ENCODE measurements at regions not wholly inside any gene's neighbourhood (a gene's known extent, or its start where the extent isn't known, plus 50 kb on each side); places are given as distances from the start of the nearest gene placed in this dataset.

DNA sequence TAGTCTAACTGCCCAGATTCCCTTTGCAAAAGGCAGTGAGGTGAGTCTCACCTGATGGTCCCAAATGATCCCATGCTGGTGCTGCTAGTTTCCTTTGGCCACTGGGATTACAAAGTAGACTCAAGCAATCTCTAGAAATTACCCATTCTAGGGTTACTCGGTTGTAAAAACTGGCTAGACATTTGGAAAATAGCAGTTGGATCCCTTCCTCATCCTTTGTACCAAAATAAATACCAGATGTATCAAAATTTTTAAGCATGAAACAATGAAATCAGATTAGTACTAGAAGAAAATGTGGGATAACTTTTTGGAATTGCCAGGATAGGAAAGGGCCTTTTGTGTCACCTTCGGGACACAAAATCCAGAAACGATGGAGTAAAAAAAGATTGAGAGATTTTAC lies 112.9 kb upstream of the TOP1 start:
- TF ChIP-seq CEBPB (IDR thresholded peaks at IDR 0.05): no peak
- TF ChIP-seq TEAD4 (IDR thresholded peaks at IDR 0.05): no peak
- TF ChIP-seq MAX (IDR thresholded peaks at IDR 0.05): no peak
- no peak for TF ChIP-seq YY1 (IDR thresholded peaks at IDR 0.05; ENCODE audit: low read depth)
- TF ChIP-seq USF1 (IDR thresholded peaks at IDR 0.05): no peak
- no peak for TF ChIP-seq RAD21 (IDR thresholded peaks at IDR 0.05; ENCODE audit: low read depth)
- TF ChIP-seq FOXM1 (IDR thresholded peaks at IDR 0.05; ENCODE audit: borderline replicate concordance, low read depth): no peak
- no peak for TF ChIP-seq REST (IDR thresholded peaks at IDR 0.05; ENCODE audit: low read depth)
- TF ChIP-seq TCF12 (IDR thresholded peaks at IDR 0.05; ENCODE audit: low read depth): no peak
- TF ChIP-seq CREB1 (IDR thresholded peaks at IDR 0.05; ENCODE audit: low read depth): no peak

GRCh38 chr20:40916276-40916675 lies 112.3 kb upstream of the TOP1 start:
- TF ChIP-seq EP300 (IDR thresholded peaks at IDR 0.05; ENCODE audit: borderline replicate concordance) (no peak), MAX (IDR thresholded peaks at IDR 0.05) (no peak), RAD21 (IDR thresholded peaks at IDR 0.05; ENCODE audit: low read depth) (no peak), NFIC (IDR thresholded peaks at IDR 0.05) (no peak), FOXM1 (IDR thresholded peaks at IDR 0.05; ENCODE audit: borderline replicate concordance, low read depth) (no peak), CEBPB (IDR thresholded peaks at IDR 0.05) (no peak), TCF12 (IDR thresholded peaks at IDR 0.05; ENCODE audit: low read depth) (no peak), CREB1 (IDR thresholded peaks at IDR 0.05; ENCODE audit: low read depth) (no peak), ZBTB7A (IDR thresholded peaks at IDR 0.05; ENCODE audit: low read depth) (no peak), TEAD4 (IDR thresholded peaks at IDR 0.05) (no peak)

DNA sequence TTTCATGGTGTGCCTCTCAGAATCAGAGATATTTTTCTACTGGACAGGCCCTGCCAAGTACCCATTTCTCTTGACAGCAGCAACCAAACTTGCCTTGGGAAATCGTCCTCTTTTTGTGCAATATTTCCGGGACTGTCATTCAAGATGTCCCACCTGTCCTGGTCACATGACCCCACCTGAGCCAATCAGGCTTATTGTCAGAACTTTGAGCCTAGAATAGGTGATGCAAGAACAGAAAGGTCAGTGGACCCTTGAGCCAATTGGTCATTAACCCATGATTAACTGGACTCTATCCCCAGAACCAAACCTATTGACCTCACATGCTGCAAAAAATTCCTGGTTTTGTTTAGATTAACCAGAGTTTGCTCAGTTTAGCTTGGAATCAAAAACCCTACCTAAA lies 108.3 kb upstream of the TOP1 start:
- TF ChIP-seq TAF1 (IDR thresholded peaks at IDR 0.05; ENCODE audit: low read depth) (no peak), CREB1 (IDR thresholded peaks at IDR 0.05; ENCODE audit: low read depth) (no peak), FOXM1 (IDR thresholded peaks at IDR 0.05; ENCODE audit: borderline replicate concordance, low read depth) (no peak), RAD21 (IDR thresholded peaks at IDR 0.05; ENCODE audit: low read depth) (no peak), EP300 (IDR thresholded peaks at IDR 0.05; ENCODE audit: borderline replicate concordance) (no peak), REST (IDR thresholded peaks at IDR 0.05; ENCODE audit: low read depth) (no peak), USF1 (IDR thresholded peaks at IDR 0.05) (peak; percentile 60)

DNA sequence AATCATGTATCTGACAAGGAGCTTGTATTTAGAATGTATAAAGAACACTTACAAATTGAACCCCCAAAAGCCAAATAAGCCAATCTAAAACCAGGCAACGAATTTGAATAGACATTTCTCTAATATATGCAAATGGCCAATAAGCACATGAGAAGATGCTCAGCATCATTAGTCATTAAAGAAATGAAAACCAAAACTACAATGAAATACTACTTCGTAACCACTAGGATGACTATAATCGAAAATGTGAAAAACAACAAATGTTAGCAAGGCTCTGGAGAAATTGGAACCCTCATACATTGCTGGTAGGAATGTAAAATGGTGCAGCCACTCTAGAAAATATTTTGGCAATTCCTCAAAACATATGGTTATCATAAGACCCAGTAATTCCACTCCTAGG lies 105.8 kb upstream of the TOP1 start:
- no peak for TF ChIP-seq MAX (IDR thresholded peaks at IDR 0.05)

DNA sequence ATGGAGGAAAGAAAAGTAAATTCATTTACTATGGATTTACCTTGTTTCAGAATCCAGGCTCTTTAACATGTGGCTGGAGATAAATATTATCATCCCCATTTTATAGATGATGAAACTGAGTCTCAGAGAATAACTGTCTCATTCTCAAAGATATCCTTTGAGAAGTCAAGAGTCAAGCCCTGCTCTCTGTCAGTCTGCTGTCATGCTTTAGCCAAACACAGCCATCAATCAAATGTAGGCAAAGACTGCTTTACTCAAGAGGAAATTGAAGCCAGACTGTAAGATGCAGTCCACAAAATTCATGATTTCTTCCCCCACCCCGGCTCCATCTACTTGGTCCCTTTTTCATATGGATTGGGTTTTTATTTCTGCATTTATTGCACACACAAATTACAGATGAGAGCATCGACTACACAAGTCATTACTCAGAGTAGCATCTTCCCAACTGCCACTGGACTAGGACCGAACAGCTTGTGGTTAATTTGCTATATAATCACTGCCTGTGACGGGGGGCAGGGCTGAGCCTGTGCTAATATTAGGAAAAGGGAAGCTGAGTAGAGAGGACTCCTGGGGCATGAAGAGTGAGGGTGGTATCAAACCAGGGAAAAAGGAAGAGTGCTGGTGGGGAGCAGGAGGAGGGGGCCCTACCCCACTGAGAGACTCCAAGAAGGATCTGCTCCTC lies 102.7 kb upstream of the TOP1 start:
- TF ChIP-seq TCF12 (IDR thresholded peaks at IDR 0.05; ENCODE audit: low read depth) (no peak), RAD21 (IDR thresholded peaks at IDR 0.05; ENCODE audit: low read depth) (no peak), FOXM1 (IDR thresholded peaks at IDR 0.05; ENCODE audit: borderline replicate concordance, low read depth) (no peak), EP300 (IDR thresholded peaks at IDR 0.05; ENCODE audit: borderline replicate concordance) (no peak), USF1 (IDR thresholded peaks at IDR 0.05) (no peak)

- TF ChIP-seq ZBTB7A (IDR thresholded peaks at IDR 0.05; ENCODE audit: low read depth): no peak
- no peak for TF ChIP-seq CREB1 (IDR thresholded peaks at IDR 0.05; ENCODE audit: low read depth)
- TF ChIP-seq TAF1 (IDR thresholded peaks at IDR 0.05; ENCODE audit: low read depth): no peak
These were observed 101.7 kb upstream of the TOP1 start for GRCh38 chr20:40926928-40927327.

Measured in Ishikawa (cell line).